GM04504 (cell line): ENCODE measurements at regions not wholly inside any gene's neighbourhood (a gene's known extent, or its start where the extent isn't known, plus 50 kb on each side); places are given as distances from the start of the nearest gene placed in this dataset.
"Not testable (repeated sequence)": the region's sequence is repeated elsewhere in the genome, so short reads cannot be mapped to it uniquely, and the experiment has no call there.

Source experiments
- DNase-seq: peaks from one replicate; pipeline ENCODE4 v3.0.0-alpha.2; 2012; ENCODE audit warnings: low read depth

DNA sequence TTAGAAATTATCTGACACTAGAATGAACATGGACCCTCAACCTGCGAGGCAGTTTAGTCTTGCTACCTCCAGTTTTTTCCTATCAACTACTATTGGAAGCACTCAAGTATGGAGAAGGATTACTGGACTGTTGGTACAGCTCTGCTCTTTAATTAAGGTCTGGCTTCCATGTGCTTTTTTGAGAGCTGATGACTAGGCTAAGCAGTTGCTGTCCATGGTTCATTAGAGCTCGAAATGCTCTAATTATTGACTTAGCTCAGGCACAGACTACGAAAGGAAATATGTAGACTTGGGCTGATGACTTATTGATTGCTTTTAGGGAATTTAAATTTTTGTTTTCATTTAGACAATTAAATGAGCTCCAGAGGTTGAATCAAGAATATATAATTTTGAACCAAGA, 1281.6 kb downstream of the HACE1 start:
- no peak for DNase-seq

DNA sequence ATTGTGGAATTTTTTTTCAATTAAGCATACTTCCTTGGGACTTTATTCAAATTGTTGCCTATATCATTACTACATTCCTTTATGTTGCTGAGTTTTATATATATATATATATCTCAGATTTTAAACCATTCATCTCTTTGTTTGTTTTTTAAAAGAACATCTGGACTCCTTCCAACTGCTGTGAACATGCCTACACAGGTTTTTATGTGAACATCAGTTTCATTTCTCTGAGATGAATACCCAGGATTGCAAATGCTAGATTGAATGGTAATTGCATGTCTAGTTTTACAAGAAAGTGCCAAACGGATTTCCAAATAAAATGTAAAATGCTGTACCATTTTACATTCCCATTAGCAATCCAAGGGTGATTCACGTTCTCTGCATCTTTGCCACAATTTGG, 1289.3 kb downstream of the HACE1 start:
- DNase-seq, result no peak

GRCh38 chr6:103554911-103555310, 1304.8 kb downstream of the HACE1 start:
- DNase-seq, result no peak

GRCh38 chr6:103538381-103538780, 1321.3 kb downstream of the HACE1 start:
- no peak for DNase-seq

DNA sequence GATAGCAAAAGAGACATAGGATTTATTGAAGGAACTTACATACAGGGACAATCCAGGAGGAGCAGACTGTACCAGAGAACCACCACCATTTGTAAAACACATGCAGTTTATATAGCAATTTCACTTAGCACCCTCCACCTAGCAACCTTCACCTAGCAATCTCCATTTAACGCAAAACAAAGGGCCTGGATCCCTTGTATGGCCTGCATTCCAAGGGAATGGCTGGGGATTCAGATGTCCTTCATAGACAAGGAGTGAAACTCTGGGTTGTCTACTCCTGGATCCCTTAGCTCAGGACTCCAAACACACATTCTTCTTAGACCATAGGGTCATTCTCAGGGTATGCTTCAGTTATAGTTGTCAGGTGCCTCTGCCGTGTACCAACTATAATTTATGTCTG, 1324.9 kb downstream of the HACE1 start:
- DNase-seq, result no peak

DNA sequence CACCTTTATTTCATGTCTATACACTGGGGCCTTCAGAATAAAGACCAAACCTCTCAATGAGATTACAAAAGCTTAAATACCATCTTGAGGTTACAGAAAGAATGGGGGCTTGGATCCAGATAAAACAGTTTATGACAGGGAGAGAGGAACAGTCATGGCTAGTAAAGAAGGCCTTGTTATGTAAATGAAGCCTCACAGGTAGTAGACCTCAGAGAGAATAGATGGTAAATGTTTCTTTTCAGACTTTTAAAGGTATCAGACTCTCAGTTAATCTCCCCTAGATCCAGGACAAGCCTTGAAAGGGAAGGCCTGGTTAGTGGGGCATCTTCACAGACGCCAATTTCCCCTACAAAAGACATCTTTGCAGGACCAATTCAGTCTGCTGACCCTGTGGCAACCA, 1325.6 kb downstream of the HACE1 start:
- no peak for DNase-seq

GRCh38 chr6:103522045-103522444, 1337.7 kb downstream of the HACE1 start:
- DNase-seq, result no peak

- no peak for DNase-seq
Measured at GRCh38 chr6:103516336-103516735, 1343.4 kb downstream of the HACE1 start.

DNA sequence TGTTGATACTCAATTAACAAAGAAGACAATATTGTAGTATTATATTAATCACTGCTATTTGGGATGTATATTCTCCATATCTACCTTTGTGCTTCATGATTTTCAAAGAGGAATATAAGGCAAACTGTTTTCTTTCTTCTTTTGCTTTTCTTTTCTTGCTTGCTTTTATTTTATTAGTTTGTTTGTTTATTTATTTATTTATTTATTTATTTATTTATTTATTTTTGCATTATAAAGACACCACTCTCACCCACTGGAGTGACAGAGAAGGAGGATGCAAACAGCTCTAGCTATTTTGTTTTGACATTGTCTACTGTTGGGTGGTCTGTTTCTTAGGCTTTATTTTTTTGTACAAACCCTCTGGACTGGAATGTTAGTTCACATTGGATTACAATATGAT, 1352.7 kb downstream of the HACE1 start:
- no peak for DNase-seq

- DNase-seq, result no peak
Measured at GRCh38 chr6:103505155-103505518, 1354.6 kb downstream of the HACE1 start.

DNA sequence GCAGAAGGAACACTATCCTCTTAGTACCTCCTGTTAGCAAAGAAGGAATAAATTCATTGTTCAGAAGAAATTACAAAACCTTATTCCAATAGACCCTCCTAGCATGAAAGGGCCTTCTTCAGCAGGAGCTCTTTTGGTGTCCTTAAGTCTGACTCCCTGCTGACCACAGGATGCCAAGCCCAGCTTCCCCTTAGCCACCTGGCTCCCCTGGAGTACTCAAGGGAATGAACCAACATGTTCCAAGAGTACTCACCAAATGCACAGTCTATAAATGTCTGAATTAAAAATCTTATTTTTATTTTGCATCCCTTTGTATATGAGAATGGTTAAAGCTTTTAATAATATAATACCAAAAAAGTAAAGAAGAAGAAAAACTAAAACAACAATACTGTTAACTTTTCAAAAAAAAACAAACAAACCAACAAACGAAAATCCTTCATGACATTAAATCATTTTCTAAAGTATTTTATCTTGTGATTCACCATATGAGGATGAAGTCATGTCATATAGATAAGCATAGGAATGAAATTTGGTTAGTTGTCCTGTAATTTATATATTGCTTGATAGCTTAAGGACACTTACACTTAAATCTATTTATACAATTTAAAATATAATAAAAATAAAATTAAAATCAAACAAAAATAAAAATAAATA, 1355.1 kb downstream of the HACE1 start:
- no peak for DNase-seq

GRCh38 chr6:103496588-103496987, 1363.1 kb downstream of the HACE1 start:
- DNase-seq, result not testable (repeated sequence)

GRCh38 chr6:103456652-103457051, 1403.1 kb downstream of the HACE1 start:
- no peak for DNase-seq

DNA sequence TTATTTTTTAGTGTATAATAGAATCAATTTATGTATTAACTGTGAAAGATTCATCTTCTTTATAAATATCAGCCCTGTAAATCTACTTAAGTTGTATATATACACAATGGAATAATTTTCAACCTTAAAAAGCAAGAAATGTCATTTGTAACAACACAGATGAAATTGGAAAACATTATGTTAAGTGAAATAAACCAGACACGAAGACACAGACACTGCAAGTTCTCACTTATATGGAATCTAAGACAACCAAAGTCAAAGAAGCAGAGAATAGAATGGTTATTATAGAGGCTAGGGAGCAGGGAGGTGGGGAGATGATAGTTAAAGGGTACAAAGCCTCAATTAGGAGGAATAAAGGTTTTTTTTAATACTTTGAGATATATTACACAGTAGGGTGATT, 1404.4 kb downstream of the HACE1 start:
- DNase-seq, result no peak

- DNase-seq, result no peak
Measured at GRCh38 chr6:103409475-103409874, 1450.2 kb downstream of the HACE1 start.

DNA sequence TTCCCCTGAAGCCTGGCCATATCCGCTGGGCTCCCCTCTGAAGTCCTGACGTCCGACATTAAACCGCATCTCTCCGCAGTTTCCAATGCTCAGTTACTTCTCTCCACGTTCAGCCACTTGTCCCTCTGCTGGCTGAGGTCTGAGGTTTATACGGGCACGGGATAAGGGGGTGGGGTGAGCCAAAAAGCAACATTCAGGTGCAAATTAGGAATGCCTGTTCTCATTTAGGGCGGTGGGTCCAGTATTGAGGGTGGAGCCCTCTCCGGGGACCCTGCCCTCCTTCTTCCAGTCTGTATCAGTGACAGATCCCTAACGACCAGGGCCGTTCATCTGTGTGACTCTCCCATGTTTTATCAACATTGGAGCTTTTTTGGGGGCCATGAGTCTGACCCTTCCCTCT, 1454.4 kb downstream of the HACE1 start:
- no peak for DNase-seq

DNA sequence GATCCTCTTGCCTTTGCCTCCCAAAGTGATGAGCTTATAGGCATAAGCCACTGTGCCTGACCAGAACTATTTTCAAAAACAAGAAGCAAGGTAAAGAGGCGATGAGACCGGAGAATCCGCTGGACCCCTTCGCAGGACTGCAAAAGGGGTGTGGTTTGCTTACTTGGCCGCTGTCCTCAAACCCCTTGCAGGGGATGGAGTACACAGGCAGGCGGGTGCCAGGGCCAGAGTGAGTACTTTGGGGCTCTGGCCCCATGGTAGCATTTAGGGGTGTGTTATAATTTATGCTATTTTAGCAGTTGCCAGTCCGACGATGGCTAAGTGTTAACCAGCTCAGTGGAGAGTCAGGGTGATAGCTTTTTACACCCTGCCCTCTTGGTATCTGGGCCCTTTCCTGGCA, 1454.9 kb downstream of the HACE1 start:
- no peak for DNase-seq

DNA sequence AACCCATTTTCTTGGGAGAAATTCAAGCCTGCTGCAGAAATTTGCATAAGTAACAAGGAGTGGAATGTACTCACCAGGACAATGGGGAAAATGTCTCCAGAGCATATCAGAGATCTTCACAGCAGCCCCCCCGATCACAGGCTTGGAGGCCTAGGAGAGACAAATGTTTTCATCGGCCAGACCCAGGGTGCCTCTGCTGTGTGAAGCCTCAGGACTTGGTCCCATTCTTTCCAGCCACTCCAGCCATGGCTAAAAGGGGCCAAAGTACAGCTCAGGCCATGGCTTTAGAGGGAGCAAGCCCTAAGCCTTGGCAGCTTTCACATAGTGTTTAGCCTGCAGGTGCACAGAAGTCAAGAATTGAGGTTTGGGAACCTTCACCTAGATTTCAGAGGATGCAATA, 1463.0 kb downstream of the HACE1 start:
- DNase-seq, result no peak

DNA sequence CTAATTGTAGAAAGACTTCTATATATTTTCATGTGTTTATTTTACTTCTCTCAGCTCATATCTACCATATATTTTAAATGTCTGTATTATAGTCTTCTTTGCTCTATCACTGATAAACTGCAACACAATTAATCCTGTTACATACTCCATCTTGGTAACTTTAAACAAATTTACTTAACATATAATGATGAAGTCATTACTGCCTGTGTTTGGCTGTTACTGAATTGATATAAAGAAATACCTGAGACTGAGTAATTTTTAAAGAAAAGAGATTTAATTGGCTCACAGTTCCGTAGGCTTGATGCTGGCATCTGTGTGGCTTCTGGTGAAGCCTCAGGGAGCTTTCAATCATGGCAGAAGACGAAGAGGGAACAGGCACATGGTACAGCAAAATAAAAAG, 1480.4 kb downstream of the HACE1 start:
- no peak for DNase-seq

DNA sequence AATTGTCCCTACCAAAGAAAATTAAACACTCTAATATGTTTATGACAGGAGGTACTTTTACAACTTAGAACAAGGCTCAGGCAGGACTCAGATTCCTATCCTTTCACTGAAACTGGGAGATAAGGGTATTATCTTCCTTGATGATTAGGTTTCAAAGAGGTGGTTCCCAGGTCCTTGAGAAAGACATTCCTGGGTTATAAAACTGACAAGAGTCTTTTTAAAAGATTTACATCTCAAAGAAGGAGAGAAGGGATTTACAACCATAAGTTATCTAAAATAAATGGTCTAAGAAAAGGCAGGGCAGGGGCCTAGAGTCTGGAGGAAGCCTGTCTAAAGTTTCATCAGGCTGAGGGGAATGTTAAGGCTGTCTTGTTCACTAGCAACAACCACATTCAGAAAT, 1492.5 kb downstream of the HACE1 start:
- no peak for DNase-seq

DNA sequence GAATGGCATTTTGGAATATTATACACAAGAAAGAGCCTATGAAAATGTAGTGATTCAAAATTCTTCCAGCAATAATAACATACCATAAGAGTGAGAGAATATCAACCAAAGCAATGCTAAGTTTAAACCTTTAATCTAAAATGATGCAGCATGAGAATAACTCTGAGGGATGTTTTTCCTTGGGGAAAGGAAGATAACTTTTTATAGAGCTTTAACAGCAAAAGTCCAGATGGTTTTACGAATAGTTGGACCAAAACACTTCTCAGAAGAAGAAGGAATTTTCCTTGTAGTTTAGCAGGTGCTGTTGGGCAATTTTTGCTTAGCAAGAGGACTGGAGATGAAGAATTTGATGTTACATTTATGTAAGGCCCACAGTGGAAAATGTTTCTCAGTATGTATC, 1503.2 kb downstream of the HACE1 start:
- DNase-seq, result no peak

DNA sequence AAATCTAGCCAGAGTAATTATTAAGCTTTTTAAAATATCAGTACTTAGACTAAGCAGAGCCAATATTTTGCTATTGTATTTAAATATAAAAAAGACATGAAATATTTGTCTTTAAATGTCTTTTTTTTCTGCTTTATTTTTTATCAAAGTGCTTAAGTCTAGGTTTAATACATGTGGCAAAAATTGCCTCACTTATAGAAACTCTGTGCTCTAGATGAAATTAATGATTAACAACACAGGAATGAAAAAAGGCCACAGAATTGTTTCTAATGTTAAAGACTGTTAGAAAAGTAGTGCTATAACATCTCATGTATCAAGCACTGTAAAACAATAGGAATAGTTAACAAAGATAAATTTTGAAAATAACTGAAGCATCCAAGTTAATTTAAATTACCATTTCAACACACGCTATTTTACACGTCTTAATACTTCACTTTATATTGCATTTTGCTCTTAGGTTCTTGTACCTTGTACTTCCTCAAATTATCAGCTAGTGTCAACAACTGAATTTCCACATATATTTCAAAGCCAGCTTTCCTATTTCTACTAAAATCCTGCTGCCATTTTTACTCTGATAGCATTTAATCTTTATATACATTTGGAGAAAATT, 1515.1 kb downstream of the HACE1 start:
- no peak for DNase-seq

DNA sequence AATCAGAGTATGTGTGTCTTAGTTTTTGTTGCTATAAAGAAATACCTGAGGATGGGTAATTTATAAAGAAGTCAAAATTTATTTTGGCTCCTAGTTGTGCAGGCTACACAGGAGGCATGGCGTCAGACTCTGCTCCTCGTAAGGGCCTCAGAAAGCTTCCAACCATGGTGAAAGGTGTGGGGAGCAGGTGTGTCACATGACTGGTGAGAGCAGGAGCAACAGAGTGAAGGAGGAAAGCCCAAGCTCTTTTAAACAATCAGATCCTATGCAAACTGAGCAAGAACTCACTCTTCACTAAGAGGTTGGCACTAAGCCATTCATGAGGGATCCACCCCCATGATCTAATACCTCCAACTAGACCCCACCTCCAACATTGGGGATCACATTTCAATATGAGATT, 1524.3 kb downstream of the HACE1 start:
- DNase-seq, result no peak
